ENCODE measurements at regions not wholly inside any gene's neighbourhood (a gene's known extent, or its start where the extent isn't known, plus 50 kb on each side); places are given as distances from the start of the nearest gene placed in this dataset.

- TF ChIP-seq, protein P1, sequence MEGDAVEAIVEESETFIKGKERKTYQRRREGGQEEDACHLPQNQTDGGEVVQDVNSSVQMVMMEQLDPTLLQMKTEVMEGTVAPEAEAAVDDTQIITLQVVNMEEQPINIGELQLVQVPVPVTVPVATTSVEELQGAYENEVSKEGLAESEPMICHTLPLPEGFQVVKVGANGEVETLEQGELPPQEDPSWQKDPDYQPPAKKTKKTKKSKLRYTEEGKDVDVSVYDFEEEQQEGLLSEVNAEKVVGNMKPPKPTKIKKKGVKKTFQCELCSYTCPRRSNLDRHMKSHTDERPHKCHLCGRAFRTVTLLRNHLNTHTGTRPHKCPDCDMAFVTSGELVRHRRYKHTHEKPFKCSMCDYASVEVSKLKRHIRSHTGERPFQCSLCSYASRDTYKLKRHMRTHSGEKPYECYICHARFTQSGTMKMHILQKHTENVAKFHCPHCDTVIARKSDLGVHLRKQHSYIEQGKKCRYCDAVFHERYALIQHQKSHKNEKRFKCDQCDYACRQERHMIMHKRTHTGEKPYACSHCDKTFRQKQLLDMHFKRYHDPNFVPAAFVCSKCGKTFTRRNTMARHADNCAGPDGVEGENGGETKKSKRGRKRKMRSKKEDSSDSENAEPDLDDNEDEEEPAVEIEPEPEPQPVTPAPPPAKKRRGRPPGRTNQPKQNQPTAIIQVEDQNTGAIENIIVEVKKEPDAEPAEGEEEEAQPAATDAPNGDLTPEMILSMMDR (IDR thresholded peaks at IDR 0.05; ENCODE audit: low read depth, low read length, poor library complexity, severe bottlenecking), result no peak
- TF ChIP-seq EZH2phosphoT487 (IDR thresholded peaks at IDR 0.05; ENCODE audit: borderline replicate concordance, low read length), result no peak
Observed at GRCh38 chr16:65975049-65975708, 391.3 kb upstream of the CDH5 start.

Measured in DOHH2 (cell line).